ENCODE measurements at regions not wholly inside any gene's neighbourhood (a gene's known extent, or its start where the extent isn't known, plus 50 kb on each side); places are given as distances from the start of the nearest gene placed in this dataset.

DNA sequence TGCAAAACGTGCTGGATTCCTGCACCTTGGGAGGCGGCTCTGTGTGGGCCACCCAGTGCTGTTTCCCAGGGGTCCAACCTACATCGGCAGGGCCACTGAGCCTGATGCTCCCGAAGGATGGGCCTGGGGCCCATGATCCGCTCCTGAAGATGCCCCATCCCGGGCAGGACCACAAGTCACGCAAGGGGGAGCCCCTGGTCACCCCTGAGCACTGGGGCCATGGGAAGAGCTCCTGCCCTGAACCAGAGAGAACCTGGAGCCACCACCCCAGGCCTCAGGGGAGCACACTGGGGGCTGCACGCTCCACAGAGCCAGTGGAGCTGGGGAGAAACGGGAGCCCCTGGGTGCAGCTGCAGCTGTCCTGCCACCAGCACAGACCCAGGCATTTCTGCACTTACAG, 124.6 kb upstream of the SFSWAP start:
- TF ChIP-seq EP300 (IDR thresholded peaks at IDR 0.05) (no peak), POLR2A (IDR thresholded peaks at IDR 0.05) (no peak)
- TF ChIP-seq, protein P1, sequence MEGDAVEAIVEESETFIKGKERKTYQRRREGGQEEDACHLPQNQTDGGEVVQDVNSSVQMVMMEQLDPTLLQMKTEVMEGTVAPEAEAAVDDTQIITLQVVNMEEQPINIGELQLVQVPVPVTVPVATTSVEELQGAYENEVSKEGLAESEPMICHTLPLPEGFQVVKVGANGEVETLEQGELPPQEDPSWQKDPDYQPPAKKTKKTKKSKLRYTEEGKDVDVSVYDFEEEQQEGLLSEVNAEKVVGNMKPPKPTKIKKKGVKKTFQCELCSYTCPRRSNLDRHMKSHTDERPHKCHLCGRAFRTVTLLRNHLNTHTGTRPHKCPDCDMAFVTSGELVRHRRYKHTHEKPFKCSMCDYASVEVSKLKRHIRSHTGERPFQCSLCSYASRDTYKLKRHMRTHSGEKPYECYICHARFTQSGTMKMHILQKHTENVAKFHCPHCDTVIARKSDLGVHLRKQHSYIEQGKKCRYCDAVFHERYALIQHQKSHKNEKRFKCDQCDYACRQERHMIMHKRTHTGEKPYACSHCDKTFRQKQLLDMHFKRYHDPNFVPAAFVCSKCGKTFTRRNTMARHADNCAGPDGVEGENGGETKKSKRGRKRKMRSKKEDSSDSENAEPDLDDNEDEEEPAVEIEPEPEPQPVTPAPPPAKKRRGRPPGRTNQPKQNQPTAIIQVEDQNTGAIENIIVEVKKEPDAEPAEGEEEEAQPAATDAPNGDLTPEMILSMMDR (IDR thresholded peaks at IDR 0.05) = no peak
